ENCODE measurements at regions not wholly inside any gene's neighbourhood (a gene's known extent, or its start where the extent isn't known, plus 50 kb on each side); places are given as distances from the start of the nearest gene placed in this dataset.
"Not testable (repeated sequence)": the region's sequence is repeated elsewhere in the genome, so short reads cannot be mapped to it uniquely, and the experiment has no call there.

DNA sequence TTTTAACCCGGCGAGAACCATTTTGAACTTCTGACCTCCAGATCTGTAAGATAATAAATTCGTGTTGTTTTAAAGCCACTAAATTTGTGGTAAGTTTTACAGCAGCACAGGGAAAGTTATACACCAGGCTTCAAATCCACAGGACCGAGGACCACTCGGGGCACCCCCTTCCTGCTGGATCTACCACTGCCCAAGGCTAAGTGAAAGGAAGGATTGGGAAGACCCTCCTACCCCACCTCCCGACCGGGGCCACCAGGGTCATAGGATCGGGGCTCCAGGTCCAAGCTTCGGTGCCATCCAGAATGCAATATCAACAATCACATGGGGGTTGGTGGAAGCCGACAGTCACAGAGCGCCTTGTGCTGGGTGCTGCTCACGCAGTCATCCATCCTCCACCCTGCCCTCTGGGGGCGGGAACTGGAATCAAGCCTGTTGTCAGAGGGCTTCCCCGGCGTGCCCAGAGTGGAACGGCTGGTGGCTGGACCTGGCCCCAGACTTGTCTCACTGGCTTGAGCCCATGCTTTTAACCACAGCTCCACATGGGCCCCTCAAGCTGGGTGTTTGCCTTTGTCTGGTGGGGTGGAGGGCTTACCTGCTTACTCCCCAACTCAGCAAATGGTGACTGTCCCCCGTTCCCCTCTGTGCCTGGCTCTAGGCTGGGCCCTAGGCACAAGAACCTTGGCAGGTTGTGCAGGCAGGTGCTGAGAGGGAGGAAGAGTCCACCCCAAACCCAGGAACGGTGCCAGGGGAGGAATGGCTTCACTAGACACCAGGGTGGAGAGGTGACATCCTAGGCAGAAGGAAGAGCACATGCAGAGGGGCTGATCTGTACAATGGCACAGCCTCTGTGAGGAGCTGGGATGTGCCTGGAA is 180.3 kb upstream of the RTL1 start:
- DNase-seq: no peak

DNA sequence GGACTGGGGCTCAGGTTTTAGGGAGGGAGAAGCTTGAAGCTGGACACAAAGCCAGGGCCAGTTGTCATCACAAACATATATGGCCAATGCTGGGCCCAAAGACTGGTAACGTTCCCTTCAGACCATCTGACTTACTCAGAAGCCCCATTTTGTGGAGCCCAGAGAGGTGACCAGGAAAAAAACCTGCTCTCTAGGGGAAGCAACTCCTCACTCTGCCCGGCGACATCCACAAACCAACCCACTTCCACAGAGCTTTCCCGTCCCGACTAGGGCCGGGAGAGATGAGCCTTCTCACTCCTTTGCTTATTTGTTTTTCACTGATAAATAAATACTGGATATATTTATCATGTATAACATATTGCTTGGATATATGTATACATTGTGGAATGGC is 180.9 kb upstream of the RTL1 start:
- no peak for DNase-seq

DNA sequence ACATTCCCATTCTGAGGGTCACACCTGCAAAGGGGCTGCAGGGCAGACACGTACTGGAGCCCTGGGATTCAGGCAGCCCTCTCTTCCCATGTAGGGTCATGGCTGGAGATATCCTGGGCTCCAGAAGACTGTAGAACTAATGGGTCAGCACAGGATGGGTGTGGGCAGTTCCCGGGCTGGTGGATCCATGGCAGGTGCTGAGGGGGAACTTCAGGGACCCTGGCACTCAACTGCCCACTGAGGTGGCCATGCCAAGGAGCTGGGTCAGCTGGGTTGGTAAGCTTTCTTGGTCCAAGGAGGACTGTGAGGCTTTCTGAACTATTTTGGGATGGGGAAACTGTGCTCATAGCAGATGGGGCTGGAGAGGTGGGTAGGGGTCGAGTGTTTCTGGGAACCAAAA is 183.4 kb upstream of the RTL1 start:
- no peak for DNase-seq

DNA sequence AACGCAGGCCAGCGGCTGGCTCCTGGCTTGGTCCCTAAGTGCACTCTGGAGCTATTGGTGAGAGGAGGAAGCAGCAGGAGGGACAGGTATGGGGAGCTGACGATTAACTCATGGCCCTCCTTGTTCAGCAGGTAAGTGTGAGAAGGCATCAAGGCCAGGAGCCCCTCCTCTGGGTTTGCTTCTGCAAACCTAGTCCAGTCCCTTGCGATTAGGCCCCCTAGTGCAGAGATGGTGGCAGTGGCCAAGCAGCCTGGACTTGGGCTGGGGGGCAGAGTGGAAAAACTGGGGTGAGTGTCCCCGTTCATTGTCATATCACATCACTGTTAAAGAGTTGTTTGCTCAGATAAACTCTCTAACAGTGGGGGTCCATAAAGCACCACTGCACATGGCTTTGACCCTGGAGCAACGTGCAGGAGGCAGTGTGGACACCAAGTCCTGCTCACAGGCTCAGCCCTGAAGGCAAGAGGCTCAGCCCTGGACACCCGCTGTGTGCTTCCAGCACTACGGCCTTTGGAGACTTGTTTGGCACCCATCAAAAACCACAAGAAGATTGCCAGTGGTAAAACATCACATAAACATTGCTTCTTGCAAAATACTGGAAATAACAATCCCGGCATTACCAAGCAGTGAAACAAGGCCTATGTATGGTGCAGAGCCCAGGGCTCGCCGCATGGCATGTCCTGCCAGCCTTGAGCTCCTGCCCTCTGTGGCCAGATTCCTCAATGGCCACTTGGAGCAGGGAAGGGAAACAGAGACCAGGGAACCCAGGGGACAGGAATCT is 184.3 kb upstream of the RTL1 start:
- DNase-seq: no peak

DNA sequence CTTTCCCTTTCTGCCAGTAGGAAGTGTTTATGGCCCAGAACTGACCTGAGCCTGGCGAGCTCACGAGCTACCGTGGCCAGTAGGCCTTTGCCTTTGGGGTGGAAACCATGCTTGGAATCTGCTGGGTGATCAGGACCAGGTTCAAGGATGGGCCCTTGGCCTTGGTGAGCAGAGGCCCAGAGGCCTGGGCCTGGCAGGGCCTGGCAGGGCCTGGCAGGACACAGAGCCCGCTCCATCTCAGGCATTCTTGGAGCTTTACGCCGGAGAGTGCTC is 184.8 kb upstream of the RTL1 start:
- no peak for DNase-seq

DNA sequence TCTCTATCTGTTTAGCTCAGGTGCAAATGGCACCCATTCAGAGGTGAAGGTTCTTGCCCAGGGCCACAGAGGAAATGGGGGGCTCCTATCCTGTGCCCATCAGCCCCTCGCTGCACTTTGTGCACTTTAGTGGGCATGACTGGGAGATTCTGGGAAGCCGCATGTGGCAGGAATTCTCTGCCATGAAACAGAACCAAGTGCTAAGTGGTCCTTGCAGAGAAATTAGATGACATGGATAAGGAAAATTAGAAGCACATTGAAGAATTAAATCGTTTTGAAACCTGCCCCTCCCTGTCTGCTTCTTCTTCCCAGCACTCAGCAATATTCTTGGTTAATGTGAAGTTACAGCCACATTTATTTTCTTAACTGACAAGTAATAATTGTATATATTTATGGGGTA is 185.2 kb upstream of the RTL1 start:
- DNase-seq: no peak

DNA sequence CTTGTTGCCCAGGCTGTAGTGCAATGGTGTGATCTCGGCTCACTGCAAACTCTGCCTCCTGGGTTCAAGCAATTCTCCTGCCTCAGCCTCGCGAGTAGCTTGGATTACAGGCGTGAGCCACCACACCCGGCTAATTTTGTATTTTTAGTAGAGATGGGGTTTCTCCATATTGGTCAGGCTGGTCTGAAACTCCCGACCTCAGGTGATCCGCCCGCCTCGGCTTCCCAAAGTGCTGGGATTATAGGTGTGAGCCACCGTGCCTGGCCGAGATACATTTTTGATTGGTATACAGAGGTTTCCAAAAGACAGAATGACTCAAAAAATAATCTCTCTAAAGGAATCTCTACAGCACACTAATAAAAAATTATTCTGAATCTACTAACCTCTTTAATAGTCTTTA is 187.0 kb upstream of the RTL1 start:
- not testable (repeated sequence) for DNase-seq

DNA sequence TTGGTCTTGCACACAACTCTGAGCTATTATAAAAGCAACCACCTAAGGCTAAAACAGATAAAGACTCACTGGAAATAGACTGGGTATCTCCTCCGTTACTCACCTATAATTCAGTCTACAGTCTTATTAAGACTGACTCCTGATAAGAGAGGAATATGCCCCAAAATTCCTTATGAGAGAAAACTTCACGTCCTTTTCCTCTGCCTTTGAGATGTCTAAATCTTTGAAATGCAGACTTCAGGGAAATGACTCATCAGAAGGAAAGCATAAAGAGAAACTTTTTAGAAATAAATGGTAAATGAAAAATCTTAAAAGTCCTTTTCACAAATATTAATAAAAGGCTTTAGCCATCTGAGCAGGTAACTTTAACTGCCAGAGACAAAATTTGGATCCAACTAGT is 187.5 kb upstream of the RTL1 start:
- no peak for DNase-seq

DNA sequence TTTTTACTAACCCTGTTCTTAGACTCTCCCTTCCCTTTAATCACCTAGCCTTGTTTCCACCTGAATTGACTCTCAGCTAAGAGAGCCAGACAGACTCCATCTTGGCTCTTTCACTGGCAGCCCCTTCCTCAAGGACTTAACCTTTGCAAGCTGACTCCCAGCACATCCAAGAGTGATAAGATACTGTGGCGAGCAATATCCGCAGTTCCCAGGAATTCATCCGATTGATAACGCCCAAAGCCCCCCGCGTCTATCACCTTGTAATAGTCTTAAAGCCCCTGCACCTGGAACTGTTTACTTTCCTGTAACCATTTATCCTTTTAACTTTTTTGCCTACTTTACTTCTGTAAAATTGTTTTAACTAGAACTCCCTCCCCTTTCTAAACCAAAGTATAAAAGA is 191.4 kb upstream of the RTL1 start:
- not testable (repeated sequence) for DNase-seq

DNA sequence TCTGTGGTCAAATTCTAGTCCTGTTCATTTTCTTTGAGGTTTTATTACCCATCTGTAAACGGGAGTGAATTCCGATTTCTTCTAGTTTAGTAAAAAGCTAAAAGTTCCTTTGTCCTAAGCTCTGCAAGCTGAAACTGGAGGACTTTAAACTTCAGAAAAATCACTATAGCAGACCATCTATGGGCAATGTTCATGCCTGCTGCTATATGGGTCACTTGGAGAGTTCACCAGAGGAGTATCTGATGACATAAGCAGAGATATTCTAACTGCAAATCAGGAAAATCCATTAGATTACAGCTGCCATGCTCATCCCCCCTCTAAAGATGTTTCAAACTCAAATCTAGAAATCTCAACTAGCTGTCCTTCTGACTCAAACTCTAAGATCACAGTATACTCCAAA is 193.0 kb upstream of the RTL1 start:
- DNase-seq: no peak

DNA sequence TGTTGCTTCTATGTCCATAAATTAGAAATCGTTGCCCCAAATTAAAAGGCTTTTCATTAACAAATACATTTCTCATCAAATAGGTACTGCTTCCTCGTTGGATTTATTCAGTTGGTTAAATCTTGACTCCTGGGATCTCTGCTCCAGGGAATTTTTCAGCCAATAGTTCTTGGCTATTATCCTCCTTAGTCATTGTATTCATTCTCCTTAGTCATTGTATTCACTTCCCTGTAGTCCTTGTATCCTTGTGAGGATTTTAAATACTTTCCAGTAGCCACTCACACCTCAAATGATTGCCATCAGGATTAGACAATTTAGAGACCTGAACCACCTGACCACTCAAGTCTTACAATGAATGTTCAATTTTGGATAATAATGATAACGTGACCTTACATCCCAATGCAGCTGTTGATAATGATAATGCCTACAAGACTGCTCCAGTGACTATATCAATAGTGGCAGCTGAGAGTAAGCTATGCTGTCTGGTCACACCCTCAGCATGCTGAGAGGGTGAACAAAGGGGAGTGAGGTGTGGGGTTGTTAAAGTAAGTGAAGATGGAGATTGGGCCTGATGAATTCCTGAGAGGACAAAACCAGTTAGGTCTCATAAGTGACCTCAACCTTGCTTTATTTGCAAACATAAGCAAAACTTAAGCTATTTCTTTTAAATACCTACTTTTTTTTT is 193.7 kb upstream of the RTL1 start:
- DNase-seq: no peak

DNA sequence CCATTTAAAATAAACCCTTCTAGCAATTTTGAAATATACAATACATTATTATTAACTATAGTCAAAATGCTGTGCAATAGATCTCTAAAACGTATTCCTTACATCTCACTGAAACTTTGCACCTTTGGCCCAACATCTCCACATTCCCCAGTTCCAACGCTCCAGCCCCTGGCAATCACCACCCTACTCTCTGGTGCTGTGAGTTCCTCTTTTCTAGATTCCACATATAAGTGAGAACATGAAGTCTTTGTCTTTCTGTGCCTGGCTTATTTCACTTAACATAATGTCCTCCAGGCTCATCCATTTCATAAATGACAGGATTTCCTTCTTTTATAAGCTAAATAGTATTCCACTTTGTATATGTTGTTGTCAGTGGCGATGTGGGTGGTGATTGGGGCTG is 194.7 kb upstream of the RTL1 start:
- DNase-seq: no peak

DNA sequence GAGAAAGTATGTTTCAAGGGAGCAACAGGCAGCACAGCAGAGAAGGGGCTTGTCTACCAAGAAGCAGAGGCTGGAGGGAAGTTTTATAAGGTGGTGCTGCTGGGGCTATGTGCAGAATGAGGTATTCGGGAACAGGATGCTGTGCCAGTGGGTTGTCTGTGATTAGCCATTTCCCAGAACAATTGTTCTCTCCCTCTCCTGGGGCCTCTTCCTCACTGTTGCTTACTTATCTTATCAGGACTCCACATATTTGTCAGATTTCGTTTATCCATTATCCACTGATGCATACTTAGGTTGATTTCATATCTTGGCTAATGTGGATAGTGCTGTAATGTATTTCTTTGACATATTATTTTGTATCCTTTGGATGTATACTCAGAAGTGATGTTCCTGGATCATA is 195.1 kb upstream of the RTL1 start:
- no peak for DNase-seq

DNA sequence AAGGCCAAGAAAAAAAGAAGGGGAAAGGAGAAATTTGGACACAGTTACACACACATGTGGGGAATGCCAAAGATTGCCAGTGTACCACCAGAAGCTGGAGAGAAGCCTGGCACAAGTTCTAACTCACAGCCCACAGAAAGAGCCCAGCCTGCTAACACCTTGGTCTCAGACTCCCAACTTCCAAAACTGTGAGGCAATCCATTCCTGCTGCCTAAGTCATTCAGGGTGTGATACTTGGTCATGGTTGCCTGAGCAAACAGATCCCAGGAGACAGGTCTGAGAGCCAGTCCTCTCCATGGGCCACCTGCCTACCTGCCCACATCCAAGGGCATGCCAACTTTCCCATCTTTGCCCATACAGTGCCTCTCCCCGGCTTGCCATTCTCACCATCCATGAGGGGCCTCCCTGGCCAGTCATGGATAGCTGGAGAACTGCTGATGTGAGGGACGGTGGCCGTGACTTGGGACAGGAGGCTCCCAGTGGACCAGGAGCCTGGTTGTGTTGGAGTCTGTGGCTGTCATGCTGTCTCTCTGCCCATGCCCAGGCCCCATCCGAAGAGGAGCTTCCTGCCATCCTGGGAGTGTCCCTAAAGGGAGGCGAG is 198.0 kb upstream of the RTL1 start:
- no peak for DNase-seq

DNA sequence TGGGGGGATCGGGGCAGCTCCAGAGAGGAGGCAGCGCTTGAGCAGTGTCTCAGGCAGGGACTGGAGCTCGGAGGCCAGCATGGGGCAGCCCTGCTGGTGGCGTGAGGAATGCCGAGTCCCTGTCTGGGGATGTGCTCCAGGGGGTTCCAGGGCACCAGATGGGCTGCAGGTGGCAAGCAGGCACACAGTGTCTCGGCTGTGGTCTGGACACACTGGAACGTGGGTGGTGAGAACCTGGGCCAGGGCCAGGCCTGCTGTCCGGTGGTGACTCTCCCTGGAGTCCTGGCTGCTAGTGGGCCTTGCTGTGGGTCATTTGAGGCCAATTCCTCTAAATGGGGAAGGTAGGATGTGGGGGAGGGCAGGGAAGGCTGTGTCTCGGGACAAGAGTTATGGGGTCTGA is 199.4 kb upstream of the RTL1 start:
- DNase-seq: no peak

DNA sequence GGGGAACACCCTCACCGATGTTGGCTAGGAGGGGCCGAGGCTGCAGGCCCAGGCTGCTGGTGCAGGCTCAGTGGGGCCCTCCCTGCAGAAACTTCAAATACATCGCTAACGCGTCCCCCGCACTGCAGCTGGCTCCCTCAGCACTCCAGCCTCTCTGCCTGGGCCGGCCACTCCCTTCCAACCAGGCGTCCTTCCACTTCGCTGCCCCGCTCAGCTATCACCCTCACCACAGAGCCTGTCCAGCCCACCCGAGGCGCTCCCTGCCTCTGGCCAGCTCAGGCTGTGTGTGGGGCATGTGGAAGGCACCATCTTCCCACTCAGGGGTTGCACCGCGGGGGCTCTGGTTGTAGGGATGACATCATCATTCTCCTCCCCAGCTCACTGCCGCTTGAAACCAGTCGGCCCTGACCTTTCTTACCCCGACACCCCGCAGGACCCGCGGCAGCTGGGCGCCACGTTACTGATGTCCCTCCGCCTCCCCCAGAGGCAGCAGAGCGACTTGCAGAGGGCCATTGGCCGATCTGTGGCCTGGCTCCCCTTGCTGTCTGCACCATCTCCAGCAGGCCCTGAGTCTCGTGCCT is 199.9 kb upstream of the RTL1 start:
- no peak for DNase-seq

DNA sequence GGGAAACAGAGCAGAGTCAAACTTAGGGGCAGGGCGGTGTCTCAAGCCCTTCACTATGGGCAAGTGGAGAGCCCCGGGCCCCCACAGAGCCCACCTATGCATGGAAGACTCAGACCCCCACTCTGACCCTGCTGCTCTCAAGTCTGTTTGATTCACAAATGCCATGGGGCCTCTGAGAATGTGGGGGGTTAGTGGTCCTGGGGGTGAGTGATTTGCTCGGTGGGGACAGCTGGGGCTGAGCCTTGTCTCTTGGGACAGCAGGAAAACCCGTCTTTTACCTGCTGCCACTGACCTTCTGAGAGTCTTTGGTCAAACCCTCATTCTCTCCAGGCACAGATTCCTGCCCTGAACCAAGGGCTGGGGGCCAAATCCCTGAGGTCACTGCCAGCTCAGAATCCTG is 201.0 kb upstream of the RTL1 start:
- DNase-seq: no peak

DNA sequence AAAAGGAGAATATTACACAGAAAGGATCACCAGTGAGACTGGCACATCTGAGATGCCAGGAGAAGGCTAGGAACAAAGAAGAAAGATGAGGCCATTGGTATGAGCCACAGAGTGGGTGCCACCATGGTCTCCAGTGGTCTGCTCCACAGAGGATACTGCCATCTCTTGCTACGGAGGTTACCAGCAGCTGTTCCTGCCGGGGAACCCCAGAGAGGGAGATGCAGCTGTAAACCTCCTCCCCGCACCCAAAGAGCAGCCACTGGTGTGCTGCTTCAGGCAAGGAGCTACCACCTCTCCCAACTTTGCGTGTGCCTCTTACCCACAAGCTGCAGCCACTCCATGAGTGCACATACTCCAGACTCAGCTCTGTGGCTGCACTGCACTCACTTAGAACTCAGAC is 201.5 kb upstream of the RTL1 start:
- no peak for DNase-seq

DNA sequence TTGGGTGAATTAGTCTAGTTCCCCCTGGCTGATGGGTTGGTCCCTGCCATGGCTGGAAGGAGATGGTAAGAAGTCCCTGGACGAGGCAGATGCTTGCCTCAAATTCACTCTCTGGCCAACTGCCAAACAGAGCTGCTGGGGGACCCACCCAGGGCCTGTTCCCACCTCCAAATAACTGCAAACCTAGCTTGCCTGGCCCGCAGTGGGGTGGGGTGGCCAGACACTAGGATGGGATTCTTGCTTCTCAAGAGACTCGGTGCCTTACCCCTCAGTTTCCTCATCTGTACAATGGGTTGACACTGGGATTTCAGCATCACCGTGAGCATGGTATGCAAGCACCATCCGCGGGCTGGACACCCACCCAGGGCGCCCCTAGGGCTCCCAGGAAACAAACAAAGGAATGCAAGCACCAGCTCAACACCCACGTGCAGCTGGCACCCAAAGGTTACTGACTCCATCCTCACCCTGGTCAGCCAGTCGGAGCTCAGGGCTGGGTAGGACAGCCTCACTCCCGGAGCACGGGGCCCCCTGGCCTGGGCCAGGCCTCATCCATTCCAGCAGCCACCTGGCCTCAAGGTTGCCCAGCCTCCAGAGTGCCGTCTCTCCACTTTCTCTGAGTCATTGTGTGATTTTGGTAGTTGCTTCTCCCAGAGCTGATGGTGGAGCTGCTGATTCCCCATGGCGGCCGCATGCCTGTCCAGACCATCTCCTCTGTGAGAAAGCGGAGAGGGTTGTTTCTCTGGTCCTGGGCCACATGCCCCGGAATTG is 205.2 kb upstream of the RTL1 start:
- no peak for DNase-seq

DNA sequence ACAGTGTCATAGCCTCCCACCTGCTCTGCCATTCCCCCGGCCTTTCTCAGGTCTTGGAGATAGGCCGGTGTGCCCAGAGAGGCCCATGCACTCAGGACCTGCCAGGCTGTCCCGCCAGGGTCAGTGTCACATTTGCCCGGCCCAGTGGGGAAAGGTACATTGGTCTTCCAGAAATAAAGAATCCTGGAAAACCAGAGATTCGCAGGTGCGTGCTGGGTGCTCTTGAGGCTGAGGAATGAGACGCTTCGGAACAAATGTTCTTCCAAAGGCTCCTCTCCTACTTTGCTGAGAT is 205.8 kb upstream of the RTL1 start:
- DNase-seq: no peak

DNA sequence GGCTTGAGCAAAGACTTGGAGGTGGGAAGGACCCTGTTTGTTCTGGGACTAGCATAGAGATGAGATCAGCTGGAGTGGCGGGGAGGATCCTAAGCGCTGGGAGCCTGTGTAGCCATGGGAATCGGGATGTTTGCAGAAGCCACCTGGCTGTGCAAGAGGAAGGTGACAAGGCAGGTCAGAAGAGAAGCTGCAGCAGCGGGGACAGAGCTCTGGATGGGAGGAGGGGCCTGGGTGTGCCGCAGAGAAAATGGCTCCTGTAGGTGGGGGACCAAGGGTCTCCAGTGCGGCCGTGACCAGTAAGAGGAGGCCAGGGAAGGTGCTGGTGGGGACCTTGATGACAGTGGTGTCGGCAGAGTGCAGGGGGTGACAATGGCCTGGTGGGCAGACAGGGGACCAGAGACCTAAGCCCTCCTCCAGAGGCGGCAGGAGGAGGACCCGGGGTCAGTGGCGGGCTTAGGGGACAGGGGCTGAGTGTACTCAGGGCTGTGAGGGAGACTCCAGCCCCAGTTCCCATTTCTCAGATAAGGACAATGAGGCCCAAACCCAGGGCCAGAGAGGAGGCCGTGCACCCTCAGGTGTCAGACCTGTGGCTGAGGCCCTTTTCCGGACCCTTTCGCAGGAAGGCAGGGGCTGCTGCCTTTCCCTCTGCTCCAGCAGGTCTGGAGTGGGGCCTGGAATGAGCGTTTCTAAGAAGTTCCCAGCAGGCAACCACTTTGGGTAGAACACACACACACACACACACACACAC is 206.6 kb upstream of the RTL1 start:
- no peak for DNase-seq
